ENCODE measurements at regions not wholly inside any gene's neighbourhood (a gene's known extent, or its start where the extent isn't known, plus 50 kb on each side); places are given as distances from the start of the nearest gene placed in this dataset.

GRCh38 chr15:95347837-95348236, 982.7 kb upstream of the NR2F2 start:
- Histone ChIP-seq H3K4me1 (no peaks in the 10 kb centered on the region), H3K4me3 (no peak overlapping the region), H3K27ac (no peak overlapping the region), H3K27me3 (no peaks in the 10 kb centered on the region), H3K9me3 (no peaks in the 10 kb centered on the region), H3K36me3 (no peaks in the 10 kb centered on the region)
- DNase-seq: no peak
- no peak for TF ChIP-seq CTCF (IDR thresholded peaks at IDR 0.05)
- intact Hi-C loops (cut with DNase I): no loop called here
- ATAC-seq: no peak

- Histone ChIP-seq H3K4me3 (no peak overlapping the region), H3K36me3 (no peaks in the 10 kb centered on the region), H3K27me3 (no peaks in the 10 kb centered on the region), H3K27ac (no peak overlapping the region), H3K9me3 (no peaks in the 10 kb centered on the region), H3K4me1 (no peaks in the 10 kb centered on the region)
- ATAC-seq: no peak
- no peak for DNase-seq
- no peak for TF ChIP-seq CTCF (IDR thresholded peaks at IDR 0.05)
- intact Hi-C loops (cut with DNase I): no loop called here
Measured at GRCh38 chr15:95350908-95351307, 979.6 kb upstream of the NR2F2 start.

GRCh38 chr15:95352631-95353187, 977.8 kb upstream of the NR2F2 start:
- Histone ChIP-seq H3K4me1 (no peaks in the 10 kb centered on the region), H3K27ac (no peak overlapping the region), H3K27me3 (no peaks in the 10 kb centered on the region), H3K9me3 (no peaks in the 10 kb centered on the region), H3K36me3 (no peaks in the 10 kb centered on the region), H3K4me3 (no peak overlapping the region)
- no peak for TF ChIP-seq CTCF (IDR thresholded peaks at IDR 0.05)
- ATAC-seq (no peak), DNase-seq (no peak)
- intact Hi-C loops (cut with DNase I): no loop called here

- Histone ChIP-seq H3K9me3 (no peaks in the 10 kb centered on the region), H3K36me3 (no peaks in the 10 kb centered on the region), H3K4me3 (no peak overlapping the region), H3K27me3 (no peaks in the 10 kb centered on the region), H3K4me1 (no peaks in the 10 kb centered on the region), H3K27ac (no peak overlapping the region)
- ATAC-seq: no peak
- no peak for DNase-seq
- no peak for TF ChIP-seq CTCF (IDR thresholded peaks at IDR 0.05)
- intact Hi-C loops (cut with DNase I): no loop called here
Measured at GRCh38 chr15:95353512-95353911, 977.0 kb upstream of the NR2F2 start.

GRCh38 chr15:95359966-95360365, 970.5 kb upstream of the NR2F2 start:
- intact Hi-C loops (cut with DNase I): no loop called here
- TF ChIP-seq CTCF (IDR thresholded peaks at IDR 0.05): no peak
- DNase-seq: no peak
- H3K36me3 ChIP-seq: no peaks in the 10 kb centered on the region
- H3K27ac ChIP-seq: no peak overlapping the region
- no peak for ATAC-seq
- H3K9me3 ChIP-seq: no peaks in the 10 kb centered on the region
- H3K4me1 ChIP-seq: no peaks in the 10 kb centered on the region
- no peaks in the 10 kb centered on the region for H3K27me3 ChIP-seq
- no peak overlapping the region for H3K4me3 ChIP-seq

- DNase-seq (no peak), ATAC-seq (no peak)
- H3K27ac ChIP-seq: no peak overlapping the region
- no peaks in the 10 kb centered on the region for H3K9me3 ChIP-seq
- no peaks in the 10 kb centered on the region for H3K36me3 ChIP-seq
- no peaks in the 10 kb centered on the region for H3K4me1 ChIP-seq
- TF ChIP-seq CTCF (IDR thresholded peaks at IDR 0.05): no peak
- H3K27me3 ChIP-seq: no peaks in the 10 kb centered on the region
- intact Hi-C loops (cut with DNase I): no loop called here
- H3K4me3 ChIP-seq: no peak overlapping the region
Measured at GRCh38 chr15:95362306-95362705, 968.2 kb upstream of the NR2F2 start.
